GM19025 (cell line): ENCODE measurements at regions not wholly inside any gene's neighbourhood (a gene's known extent, or its start where the extent isn't known, plus 50 kb on each side); places are given as distances from the start of the nearest gene placed in this dataset.
"Not testable (repeated sequence)": the region's sequence is repeated elsewhere in the genome, so short reads cannot be mapped to it uniquely, and the experiment has no call there.

Experiments
- ATAC-seq: cut with Tn5 transposase; IDR thresholded peaks from one replicate; pipeline ENCODE4 v1.9.1; 2021; ENCODE audit warnings: mild to moderate bottlenecking, low read depth, moderate library complexity; ENCODE audit not compliant: unreplicated experiment

DNA sequence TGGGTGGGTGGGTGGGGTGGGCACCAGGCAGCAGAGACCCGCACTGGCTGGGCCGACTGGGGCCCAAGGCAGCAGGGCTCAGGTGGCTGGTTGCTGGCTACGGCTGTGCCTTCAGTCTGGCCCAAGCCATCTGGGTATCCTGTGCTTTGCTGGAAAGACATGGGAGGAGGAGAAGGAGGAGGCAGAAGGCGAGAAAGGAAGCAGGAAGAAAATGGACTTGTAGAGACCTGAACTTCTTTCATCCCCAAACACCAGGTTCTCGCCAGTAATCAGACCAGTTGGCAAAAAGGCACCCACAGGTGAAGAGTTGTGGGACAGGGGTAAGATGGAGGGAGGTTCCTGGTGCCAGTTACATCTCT lies 78.8 kb downstream of the IGLL1 start:
- ATAC-seq, result no peak

- no peak for ATAC-seq
Observed at GRCh38 chr22:23500508-23501260, 79.4 kb downstream of the IGLL1 start.

- ATAC-seq, result no peak
Observed at GRCh38 chr22:23499845-23500500, 80.1 kb downstream of the IGLL1 start.

GRCh38 chr22:23498811-23499798 lies 81.0 kb downstream of the IGLL1 start:
- ATAC-seq, result no peak

DNA sequence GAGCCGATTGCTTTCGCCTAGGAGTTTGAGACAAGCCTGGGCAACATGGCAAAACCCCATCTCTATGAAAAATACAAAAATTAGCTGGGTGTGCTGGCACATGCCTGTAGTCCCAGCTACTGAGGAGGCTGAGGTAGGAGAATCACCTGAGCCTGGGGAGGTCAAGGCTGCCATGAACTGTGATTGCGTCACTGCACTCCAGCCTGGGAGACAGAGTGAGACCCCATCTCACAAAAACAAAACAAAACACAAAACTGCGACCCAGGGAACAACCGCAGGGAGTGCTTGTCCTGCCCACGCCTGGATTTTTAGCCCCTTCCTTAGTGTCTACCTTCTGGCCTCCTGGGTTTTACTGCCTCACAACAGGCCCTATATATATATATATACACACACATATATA lies 82.2 kb downstream of the IGLL1 start:
- not testable (repeated sequence) for ATAC-seq

GRCh38 chr22:23497016-23497885 lies 82.8 kb downstream of the IGLL1 start:
- ATAC-seq, result no peak

DNA sequence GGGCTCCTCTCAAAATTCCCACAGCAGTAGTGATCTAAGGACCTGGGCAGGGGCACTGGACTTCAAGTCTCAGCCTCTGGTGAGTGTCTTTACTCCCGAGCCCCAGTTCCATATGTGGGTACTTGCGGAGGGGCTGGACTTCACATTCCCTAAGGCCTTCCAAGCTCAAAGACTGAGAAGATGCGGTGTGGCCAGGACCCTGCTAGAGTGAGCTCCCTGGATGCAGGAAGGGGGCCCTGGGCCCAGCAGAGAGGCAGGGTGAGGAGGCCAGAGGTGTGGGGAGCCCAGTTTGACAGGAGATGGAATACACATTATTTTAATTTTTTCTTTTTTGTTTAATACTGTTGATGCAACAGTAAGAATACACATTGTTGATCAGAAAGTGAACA lies 83.7 kb downstream of the IGLL1 start:
- no peak for ATAC-seq

DNA sequence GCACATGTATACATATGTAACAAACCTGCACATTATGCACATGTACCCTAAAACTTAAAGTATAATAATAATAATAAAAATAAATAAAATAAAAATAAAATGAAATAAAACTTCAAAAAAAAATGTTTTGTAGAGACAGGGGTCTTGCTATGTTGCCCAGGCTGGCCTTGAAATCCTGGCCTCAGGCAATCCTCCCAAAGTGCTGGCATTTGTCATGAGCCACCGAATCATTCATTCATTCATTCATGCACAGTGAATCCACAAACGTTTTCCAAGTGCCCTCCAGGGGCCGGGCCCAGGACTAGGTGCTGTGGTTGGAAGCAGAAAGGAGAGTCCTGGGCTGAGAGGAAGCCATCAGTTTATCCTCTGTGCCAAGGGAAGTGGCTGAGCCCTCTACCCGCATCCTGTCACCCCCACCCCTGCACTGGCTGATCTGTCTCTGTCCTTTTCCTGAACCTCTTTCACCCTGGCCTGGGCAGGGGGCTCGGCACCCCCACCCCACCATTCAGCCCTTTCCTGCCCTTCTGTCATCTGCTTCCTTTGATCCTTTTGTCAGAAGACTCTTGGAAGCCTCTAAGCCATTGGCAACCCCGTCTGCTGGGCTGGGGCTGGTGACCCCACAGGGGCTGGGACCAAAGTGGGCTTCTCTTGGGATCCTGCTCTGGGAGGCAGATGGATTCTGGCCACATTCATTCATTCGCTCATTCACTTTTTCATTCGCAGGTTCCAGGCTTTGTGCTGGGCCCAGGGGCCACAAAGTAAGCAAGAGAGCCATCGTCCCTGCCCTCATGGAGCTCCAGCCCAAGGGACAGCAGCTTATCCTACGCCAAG lies 84.3 kb downstream of the IGLL1 start:
- no peak for ATAC-seq

GRCh38 chr22:23494930-23495266 lies 85.2 kb downstream of the IGLL1 start:
- ATAC-seq, result no peak

DNA sequence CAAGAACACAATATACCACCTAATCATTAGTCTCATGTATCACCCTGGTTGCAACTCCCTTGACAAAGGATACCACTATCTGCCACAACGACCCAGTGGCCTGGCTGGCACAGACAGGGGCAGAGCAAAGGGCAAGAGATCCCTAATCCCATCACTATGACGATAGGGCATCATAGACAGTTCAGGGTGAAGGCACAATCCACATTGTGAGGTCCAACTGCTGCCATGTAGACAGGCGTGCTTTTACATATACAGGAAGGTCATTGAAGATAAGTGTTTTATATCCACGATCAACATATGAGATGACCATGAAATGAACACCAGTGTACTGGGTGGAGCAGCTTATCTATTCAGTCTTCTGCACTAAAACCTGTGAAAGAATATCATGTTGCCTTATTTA lies 94.6 kb downstream of the IGLL1 start:
- ATAC-seq, result no peak

DNA sequence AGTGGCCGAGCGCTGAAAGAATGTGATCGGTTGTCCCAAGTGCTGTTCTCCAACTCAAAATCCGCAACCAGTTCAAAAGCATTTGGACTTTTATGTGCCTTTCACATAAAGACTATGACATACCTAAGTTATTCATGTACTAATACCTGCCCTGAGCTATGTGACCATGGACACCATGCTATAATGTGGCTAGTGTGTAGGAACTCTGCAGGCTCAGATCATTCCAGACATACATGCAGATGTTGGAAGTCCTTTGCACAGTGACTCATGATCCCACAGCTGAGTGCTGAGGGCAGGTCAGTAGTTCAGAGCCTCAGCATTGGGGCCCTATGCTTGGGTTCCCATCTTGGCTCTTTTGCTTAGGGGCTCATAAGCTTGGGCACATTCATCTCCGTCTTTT lies 95.4 kb downstream of the IGLL1 start:
- ATAC-seq, result no peak

DNA sequence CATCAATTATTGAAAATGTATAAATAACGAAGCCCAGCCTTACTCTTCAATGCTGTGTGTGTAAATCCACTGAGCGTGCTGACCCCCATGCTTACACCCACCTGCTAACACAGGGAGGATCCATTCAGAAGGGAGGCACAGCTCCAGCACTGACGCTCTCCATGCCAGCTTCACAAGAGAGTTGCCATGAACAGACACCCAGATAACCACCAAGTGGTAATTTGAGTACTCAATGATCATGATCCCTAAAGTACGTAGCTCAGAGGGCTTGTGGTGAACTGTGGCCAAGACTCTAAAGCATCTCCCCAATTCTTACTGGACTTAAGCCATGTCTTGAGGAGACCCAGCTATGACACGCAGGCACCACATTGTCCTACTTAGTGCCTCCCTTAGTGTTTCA lies 98.7 kb downstream of the IGLL1 start:
- ATAC-seq, result no peak

DNA sequence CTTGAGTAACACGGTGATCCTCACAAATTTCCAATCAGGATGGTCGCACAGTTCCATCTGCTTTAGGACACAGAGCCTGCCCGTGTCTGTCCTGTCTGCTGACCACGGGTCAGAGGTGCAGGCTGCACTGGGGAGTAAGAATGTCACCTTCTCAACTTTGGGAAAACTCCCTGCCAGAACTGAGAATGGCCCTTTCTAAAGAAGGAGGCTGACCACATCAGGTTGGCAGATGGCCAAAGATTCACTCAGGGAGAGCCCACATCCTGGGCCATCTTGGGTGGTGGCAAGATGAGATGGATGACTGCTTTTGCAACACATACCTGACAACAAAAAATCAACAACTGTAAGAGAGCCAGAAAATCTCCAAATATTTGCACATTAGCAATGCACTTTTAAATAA lies 101.9 kb downstream of the IGLL1 start:
- ATAC-seq, result no peak

DNA sequence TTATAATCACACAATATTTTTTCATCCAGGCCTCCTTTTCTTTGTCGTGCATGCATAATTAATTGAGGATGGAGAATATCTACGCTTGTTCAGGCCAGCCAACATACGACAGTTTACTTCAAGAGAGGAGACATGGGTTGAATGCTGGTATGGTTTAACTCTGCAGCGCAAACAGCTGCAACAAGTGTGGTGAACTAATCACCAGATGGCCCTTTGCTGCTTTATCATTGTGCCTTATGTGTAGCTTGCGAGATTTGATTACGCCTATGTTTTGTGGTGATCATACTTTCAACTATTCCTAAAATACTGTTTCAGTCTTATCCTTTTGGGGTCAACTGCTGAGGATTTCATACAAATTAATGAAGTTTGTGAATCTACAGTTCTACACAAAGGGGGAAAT lies 105.6 kb downstream of the IGLL1 start:
- ATAC-seq, result not testable (repeated sequence)

DNA sequence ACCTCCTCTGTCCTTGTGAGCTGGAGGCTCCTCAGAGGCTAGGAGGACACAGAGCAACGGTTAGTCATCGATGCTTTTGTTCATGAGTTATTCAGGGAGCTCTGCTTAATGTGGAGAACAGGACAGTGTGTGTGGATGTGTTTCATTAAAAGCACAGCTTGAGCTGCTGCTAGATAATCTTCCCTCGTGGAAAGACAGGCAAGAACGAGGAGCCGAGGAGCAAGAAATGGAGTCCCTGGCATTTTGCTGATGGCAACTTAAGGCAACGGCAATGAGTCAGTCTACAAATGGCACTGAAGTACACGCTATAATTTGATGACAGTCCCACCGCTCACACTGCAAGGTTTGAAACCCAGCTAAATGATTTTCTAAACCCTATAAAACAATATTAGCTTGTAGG lies 106.2 kb downstream of the IGLL1 start:
- no peak for ATAC-seq

- not testable (repeated sequence) for ATAC-seq
Observed at GRCh38 chr22:23472376-23472775, 107.7 kb downstream of the IGLL1 start.

- ATAC-seq, result no peak
Observed at GRCh38 chr22:23471698-23472097, 108.4 kb downstream of the IGLL1 start.

GRCh38 chr22:23470811-23471389 lies 109.2 kb downstream of the IGLL1 start:
- no peak for ATAC-seq

DNA sequence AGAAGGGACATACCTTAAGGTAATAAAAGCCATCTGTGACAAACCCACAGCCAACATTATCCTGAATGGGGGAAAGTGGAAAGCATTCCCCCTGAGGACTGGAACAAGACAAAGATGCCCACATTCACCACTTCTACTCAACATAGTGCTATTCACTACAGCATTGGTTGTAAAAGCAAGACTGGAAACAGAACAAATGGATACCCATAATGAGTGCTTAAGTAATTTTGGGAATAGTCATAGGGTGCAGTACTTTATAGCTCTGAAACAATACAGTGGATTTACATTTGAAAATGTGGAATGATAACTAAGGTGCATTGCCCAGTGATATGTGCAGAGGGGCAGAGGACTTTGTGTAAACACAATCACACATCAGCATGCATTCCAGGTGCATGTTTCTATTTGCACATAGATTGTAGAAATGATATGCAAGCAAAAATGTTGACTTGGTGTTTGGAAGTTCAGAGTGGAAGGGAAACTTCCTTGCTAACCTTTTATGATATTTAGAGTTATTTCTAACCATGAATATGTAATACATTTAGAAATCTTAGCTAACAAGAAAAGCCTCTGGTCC lies 112.3 kb downstream of the IGLL1 start:
- no peak for ATAC-seq
